Mesothelial cell of epicardium (in vitro differentiated cells): ENCODE measurements at regions not wholly inside any gene's neighbourhood (a gene's known extent, or its start where the extent isn't known, plus 50 kb on each side); places are given as distances from the start of the nearest gene placed in this dataset.

Experiments used
- DNase-seq, 2 experiments: peaks; one replicate each; pipeline ENCODE4 v3.0.0; 2021; ENCODE audit warnings: low spot score in 2 of 2; ENCODE audit not compliant: unreplicated experiment in 2 of 2
- H3K27ac Mint-ChIP-seq: 2 replicates; pipeline ENCODE4 v1.8.0; 2021; ENCODE audit warnings: mixed read lengths
- H3K27me3 Mint-ChIP-seq: 2 replicates; pipeline ENCODE4 v1.8.0; 2021; ENCODE audit warnings: low read depth, mixed read lengths
- H3K36me3 Mint-ChIP-seq: 2 replicates; pipeline ENCODE4 v1.8.0; 2021; ENCODE audit warnings: mixed read lengths
- H3K4me1 Mint-ChIP-seq: 2 replicates; pipeline ENCODE4 v1.8.0; 2021; ENCODE audit warnings: mixed read lengths
- H3K4me3 Mint-ChIP-seq: 2 replicates; pipeline ENCODE4 v1.8.0; 2021; ENCODE audit warnings: mild to moderate bottlenecking, moderate library complexity, mixed read lengths
- H3K9me3 Mint-ChIP-seq: 2 replicates; pipeline ENCODE4 v1.8.0; 2021; ENCODE audit warnings: mixed read lengths
- CTCF ChIP-seq: fragments of 200-600 bp; sonication (generic); IDR thresholded peaks from one replicate; pipeline ENCODE4 v1.5.0; 2021; ENCODE audit warnings: antibody characterized with exemption; ENCODE audit not compliant: unreplicated experiment

GRCh38 chr1:240695416-240695815 is 83.5 kb upstream of the GREM2 start:
- no peak overlapping the region for H3K4me3 Mint-ChIP-seq
- no peak for TF ChIP-seq CTCF
- peaks cover 12% of the 10 kb centered on the region for H3K27me3 Mint-ChIP-seq
- H3K36me3 Mint-ChIP-seq = no peaks in the 10 kb centered on the region
- no peak overlapping the region for H3K27ac Mint-ChIP-seq
- H3K9me3 Mint-ChIP-seq = no peaks in the 10 kb centered on the region
- no peak for DNase-seq
- peaks cover 7% of the 10 kb centered on the region for H3K4me1 Mint-ChIP-seq

GRCh38 chr1:240693844-240694243 is 81.9 kb upstream of the GREM2 start:
- H3K27me3 Mint-ChIP-seq = peaks cover 15% of the 10 kb centered on the region
- H3K9me3 Mint-ChIP-seq = no peaks in the 10 kb centered on the region
- H3K4me3 Mint-ChIP-seq = no peak overlapping the region
- no peak overlapping the region for H3K27ac Mint-ChIP-seq
- H3K4me1 Mint-ChIP-seq = peaks cover 7% of the 10 kb centered on the region
- no peaks in the 10 kb centered on the region for H3K36me3 Mint-ChIP-seq
- no peak for DNase-seq
- TF ChIP-seq CTCF = no peak

GRCh38 chr1:240693036-240693435 is 81.1 kb upstream of the GREM2 start:
- Mint-ChIP-seq H3K27ac (no peak overlapping the region), H3K4me1 (peaks cover 10% of the 10 kb centered on the region), H3K36me3 (no peaks in the 10 kb centered on the region), H3K9me3 (no peaks in the 10 kb centered on the region), H3K4me3 (no peak overlapping the region), H3K27me3 (peaks cover 17% of the 10 kb centered on the region)
- DNase-seq = no peak
- no peak for TF ChIP-seq CTCF

GRCh38 chr1:240691909-240692705 is 80.2 kb upstream of the GREM2 start:
- Mint-ChIP-seq H3K27ac (no peak overlapping the region), H3K9me3 (no peaks in the 10 kb centered on the region), H3K4me3 (no peak overlapping the region), H3K36me3 (no peaks in the 10 kb centered on the region), H3K27me3 (peaks cover 17% of the 10 kb centered on the region), H3K4me1 (peaks cover 14% of the 10 kb centered on the region)
- peak in 1 of 2 experiments; percentile 45 for DNase-seq
- no peak for TF ChIP-seq CTCF

GRCh38 chr1:240691501-240691900 is 79.5 kb upstream of the GREM2 start:
- peaks cover 14% of the 10 kb centered on the region for H3K4me1 Mint-ChIP-seq
- H3K36me3 Mint-ChIP-seq = no peaks in the 10 kb centered on the region
- no peak overlapping the region for H3K27ac Mint-ChIP-seq
- no peak overlapping the region for H3K4me3 Mint-ChIP-seq
- H3K9me3 Mint-ChIP-seq = no peaks in the 10 kb centered on the region
- TF ChIP-seq CTCF = no peak
- no peak for DNase-seq
- peaks cover 20% of the 10 kb centered on the region for H3K27me3 Mint-ChIP-seq

GRCh38 chr1:240687820-240688219 is 75.9 kb upstream of the GREM2 start:
- Mint-ChIP-seq H3K27ac (peak overlapping the region; percentile 60), H3K27me3 (peaks cover 11% of the 10 kb centered on the region), H3K9me3 (no peaks in the 10 kb centered on the region), H3K4me3 (no peak overlapping the region), H3K36me3 (no peaks in the 10 kb centered on the region), H3K4me1 (peaks cover 14% of the 10 kb centered on the region)
- no peak for DNase-seq
- no peak for TF ChIP-seq CTCF
